ENCODE measurements at regions not wholly inside any gene's neighbourhood (a gene's known extent, or its start where the extent isn't known, plus 50 kb on each side); places are given as distances from the start of the nearest gene placed in this dataset.

- TF ChIP-seq, protein P1, sequence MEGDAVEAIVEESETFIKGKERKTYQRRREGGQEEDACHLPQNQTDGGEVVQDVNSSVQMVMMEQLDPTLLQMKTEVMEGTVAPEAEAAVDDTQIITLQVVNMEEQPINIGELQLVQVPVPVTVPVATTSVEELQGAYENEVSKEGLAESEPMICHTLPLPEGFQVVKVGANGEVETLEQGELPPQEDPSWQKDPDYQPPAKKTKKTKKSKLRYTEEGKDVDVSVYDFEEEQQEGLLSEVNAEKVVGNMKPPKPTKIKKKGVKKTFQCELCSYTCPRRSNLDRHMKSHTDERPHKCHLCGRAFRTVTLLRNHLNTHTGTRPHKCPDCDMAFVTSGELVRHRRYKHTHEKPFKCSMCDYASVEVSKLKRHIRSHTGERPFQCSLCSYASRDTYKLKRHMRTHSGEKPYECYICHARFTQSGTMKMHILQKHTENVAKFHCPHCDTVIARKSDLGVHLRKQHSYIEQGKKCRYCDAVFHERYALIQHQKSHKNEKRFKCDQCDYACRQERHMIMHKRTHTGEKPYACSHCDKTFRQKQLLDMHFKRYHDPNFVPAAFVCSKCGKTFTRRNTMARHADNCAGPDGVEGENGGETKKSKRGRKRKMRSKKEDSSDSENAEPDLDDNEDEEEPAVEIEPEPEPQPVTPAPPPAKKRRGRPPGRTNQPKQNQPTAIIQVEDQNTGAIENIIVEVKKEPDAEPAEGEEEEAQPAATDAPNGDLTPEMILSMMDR (IDR thresholded peaks at IDR 0.05), result no peak
- TF ChIP-seq POLR2A (IDR thresholded peaks at IDR 0.05), result no peak
These were observed 124.9 kb downstream of the DACT1 start for GRCh38 chr14:58762629-58763028.
